RWPE2 (cell line): ENCODE measurements at regions not wholly inside any gene's neighbourhood (a gene's known extent, or its start where the extent isn't known, plus 50 kb on each side); places are given as distances from the start of the nearest gene placed in this dataset.

Source experiments
- ATAC-seq: fragments of 200-7000 bp; cut with Tn5 transposase; 3 replicates; pipeline ENCODE4 v1.9.1; 2021; ENCODE audit warnings: low read depth
- DNase-seq: peaks from one replicate; pipeline ENCODE4 v3.0.0-alpha.2; 2020; ENCODE audit warnings: low spot score
- H3K27ac ChIP-seq: fragments of 450-650 bp; 2 replicates; pipeline ENCODE4 v1.5.1; 2017; ENCODE audit warnings: mild to moderate bottlenecking; ENCODE audit not compliant: poor library complexity, severe bottlenecking
- H3K27me3 ChIP-seq: fragments of 250-450 bp; sonication (Bioruptor Pico); 2 replicates; pipeline ENCODE4 v1.5.1; 2021; ENCODE audit warnings: mild to moderate bottlenecking, moderate library complexity; ENCODE audit not compliant: insufficient read depth, poor library complexity, severe bottlenecking
- H3K36me3 ChIP-seq: fragments of 250-450 bp; sonication (Bioruptor Pico); 2 replicates; pipeline ENCODE4 v1.5.1; 2020; ENCODE audit warnings: low read depth, mild to moderate bottlenecking, moderate library complexity
- H3K4me1 ChIP-seq: fragments of 250-450 bp; sonication (Bioruptor Pico); 2 replicates; pipeline ENCODE4 v1.5.1; 2021; ENCODE audit warnings: mild to moderate bottlenecking, moderate library complexity; ENCODE audit not compliant: insufficient read depth, poor library complexity, severe bottlenecking
- H3K4me3 ChIP-seq: fragments of 250-450 bp; sonication (Bioruptor Pico); 2 replicates; pipeline ENCODE4 v1.5.1; 2021; ENCODE audit warnings: mild to moderate bottlenecking, moderate library complexity; ENCODE audit not compliant: severe bottlenecking
- H3K9me3 ChIP-seq: fragments of 250-450 bp; sonication (Bioruptor Pico); 2 replicates; pipeline ENCODE4 v1.5.1; 2021; ENCODE audit warnings: mild to moderate bottlenecking, moderate library complexity; ENCODE audit not compliant: severe bottlenecking
- TF ChIP-seq, protein P1 (sequence below): fragments of 450-650 bp; IDR thresholded peaks from one replicate; pipeline ENCODE4 v1.5.1; 2017; ENCODE audit warnings: mild to moderate bottlenecking, moderate library complexity; ENCODE audit not compliant: poor library complexity, severe bottlenecking

GRCh38 chr6:91566467-91566866 lies 979.6 kb upstream of the MAP3K7 start:
- Histone ChIP-seq H3K36me3 (no peaks in the 10 kb centered on the region), H3K27ac (no peak overlapping the region), H3K4me3 (no peak overlapping the region), H3K4me1 (no peaks in the 10 kb centered on the region), H3K9me3 (no peaks in the 10 kb centered on the region), H3K27me3 (no peaks in the 10 kb centered on the region)
- no peak for DNase-seq
- TF ChIP-seq, protein P1, sequence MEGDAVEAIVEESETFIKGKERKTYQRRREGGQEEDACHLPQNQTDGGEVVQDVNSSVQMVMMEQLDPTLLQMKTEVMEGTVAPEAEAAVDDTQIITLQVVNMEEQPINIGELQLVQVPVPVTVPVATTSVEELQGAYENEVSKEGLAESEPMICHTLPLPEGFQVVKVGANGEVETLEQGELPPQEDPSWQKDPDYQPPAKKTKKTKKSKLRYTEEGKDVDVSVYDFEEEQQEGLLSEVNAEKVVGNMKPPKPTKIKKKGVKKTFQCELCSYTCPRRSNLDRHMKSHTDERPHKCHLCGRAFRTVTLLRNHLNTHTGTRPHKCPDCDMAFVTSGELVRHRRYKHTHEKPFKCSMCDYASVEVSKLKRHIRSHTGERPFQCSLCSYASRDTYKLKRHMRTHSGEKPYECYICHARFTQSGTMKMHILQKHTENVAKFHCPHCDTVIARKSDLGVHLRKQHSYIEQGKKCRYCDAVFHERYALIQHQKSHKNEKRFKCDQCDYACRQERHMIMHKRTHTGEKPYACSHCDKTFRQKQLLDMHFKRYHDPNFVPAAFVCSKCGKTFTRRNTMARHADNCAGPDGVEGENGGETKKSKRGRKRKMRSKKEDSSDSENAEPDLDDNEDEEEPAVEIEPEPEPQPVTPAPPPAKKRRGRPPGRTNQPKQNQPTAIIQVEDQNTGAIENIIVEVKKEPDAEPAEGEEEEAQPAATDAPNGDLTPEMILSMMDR = no peak
- no peak for ATAC-seq

DNA sequence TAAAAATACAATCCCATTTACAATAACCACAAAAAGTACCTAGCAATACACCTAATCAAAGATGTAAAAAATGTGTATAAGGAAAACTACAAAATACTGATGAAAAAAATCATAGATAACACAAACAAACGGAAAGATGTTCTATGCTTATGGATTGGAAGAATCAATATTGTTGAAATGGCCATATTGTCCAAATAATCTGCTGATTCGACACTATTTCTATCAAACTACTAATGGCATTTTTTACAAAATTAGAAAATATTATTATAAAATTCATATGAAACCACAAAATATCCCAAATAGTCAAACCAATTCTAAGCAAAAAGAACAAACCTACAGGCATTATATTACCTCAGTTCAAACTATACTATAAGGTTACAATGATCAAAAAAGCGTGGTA lies 978.3 kb upstream of the MAP3K7 start:
- no peaks in the 10 kb centered on the region for H3K36me3 ChIP-seq
- DNase-seq = no peak
- no peaks in the 10 kb centered on the region for H3K4me1 ChIP-seq
- no peak overlapping the region for H3K27ac ChIP-seq
- ATAC-seq = no peak
- no peaks in the 10 kb centered on the region for H3K27me3 ChIP-seq
- no peaks in the 10 kb centered on the region for H3K9me3 ChIP-seq
- TF ChIP-seq, protein P1 = no peak
- H3K4me3 ChIP-seq = no peak overlapping the region

DNA sequence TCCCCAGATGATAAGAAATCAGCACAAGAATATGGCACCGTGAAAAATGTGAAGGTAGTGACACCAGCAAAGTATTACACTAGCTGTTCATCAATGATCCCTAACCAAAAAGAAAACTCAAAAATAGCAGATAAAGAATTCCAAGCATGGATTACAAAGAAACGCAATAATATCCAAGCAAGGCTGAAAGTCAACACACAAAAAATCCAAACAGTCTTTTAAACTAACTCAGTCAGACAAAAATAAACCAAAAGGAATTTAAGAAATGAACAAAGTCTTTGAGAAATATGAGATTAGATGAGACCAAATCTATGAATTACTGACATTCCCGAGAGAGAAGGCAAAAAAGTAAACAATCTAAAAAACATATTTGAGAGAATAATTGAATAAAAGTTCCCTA lies 976.1 kb upstream of the MAP3K7 start:
- no peak for ATAC-seq
- no peak for DNase-seq
- Histone ChIP-seq H3K4me3 (no peak overlapping the region), H3K36me3 (no peaks in the 10 kb centered on the region), H3K27me3 (no peaks in the 10 kb centered on the region), H3K4me1 (no peaks in the 10 kb centered on the region), H3K9me3 (no peaks in the 10 kb centered on the region), H3K27ac (no peak overlapping the region)
- TF ChIP-seq, protein P1 = no peak

- Histone ChIP-seq H3K9me3 (no peaks in the 10 kb centered on the region), H3K27ac (no peak overlapping the region), H3K36me3 (no peaks in the 10 kb centered on the region), H3K4me3 (no peak overlapping the region), H3K4me1 (no peaks in the 10 kb centered on the region), H3K27me3 (no peaks in the 10 kb centered on the region)
- DNase-seq (no peak), ATAC-seq (no peak)
- TF ChIP-seq, protein P1 = no peak
Measured at GRCh38 chr6:91560409-91560808, 973.5 kb upstream of the MAP3K7 start.

DNA sequence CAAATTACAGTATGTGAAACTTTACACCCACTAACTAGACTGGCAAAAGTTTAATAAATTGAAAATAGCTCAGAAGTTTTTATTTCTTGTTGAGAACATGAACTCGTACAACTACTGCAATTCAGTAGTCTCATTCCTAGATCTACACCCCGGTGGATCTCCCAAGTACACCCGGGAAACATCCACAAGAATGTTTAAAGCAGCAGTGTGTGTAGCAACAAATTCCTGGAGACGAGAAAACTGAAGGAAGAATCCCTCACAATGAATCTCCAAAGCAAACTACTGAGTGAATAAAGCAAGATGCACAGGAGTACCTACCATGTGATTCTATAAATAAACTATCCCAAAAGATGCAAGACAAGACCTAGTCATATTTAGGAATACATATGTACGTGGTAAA lies 954.0 kb upstream of the MAP3K7 start:
- no peak for DNase-seq
- ATAC-seq = no peak
- H3K27ac ChIP-seq = no peak overlapping the region
- H3K9me3 ChIP-seq = no peaks in the 10 kb centered on the region
- no peaks in the 10 kb centered on the region for H3K36me3 ChIP-seq
- peaks cover 5% of the 10 kb centered on the region for H3K27me3 ChIP-seq
- H3K4me3 ChIP-seq = no peak overlapping the region
- TF ChIP-seq, protein P1 = no peak
- no peaks in the 10 kb centered on the region for H3K4me1 ChIP-seq
